Spleen (tissue), 7 donors: ENCODE measurements at regions not wholly inside any gene's neighbourhood (a gene's known extent, or its start where the extent isn't known, plus 50 kb on each side); places are given as distances from the start of the nearest gene placed in this dataset.

Source experiments
- CTCF ChIP-seq, 11 experiments: fragments of 200-600 bp in 7 of 11; fragments of 450-650 bp in 4 of 11; sonication (generic) in 4 of 11; IDR thresholded peaks in 8 of 11; conservative IDR thresholded peaks in 3 of 11; 1 replicate in 7 of 11; 2 replicates in 4 of 11; pipeline versions ENCODE4 v1.4.0 to v1.8.0; 2016 to 2021; ENCODE audit warnings: antibody characterized with exemption in 11 of 11, inconsistent platforms in 4 of 11, mild to moderate bottlenecking in 1 of 11
- POLR2A ChIP-seq, 3 donors: fragments of 450-650 bp; IDR thresholded peaks; one replicate each; pipeline ENCODE4 v1.5.1; 2017; ENCODE audit warnings: antibody characterized with exemption in 3 of 3, mild to moderate bottlenecking in 1 of 3
- donor health status: DM: no; HTN: no; CAD: no; lungs with moderate emphysema.
- donor health status: DM: no; HTN: no; CAD: no.
- donor health status: DM: no; HTN: no; CAD: no.

- TF ChIP-seq POLR2A (IDR thresholded peaks at IDR 0.05) (no peak), CTCF (IDR thresholded peaks at IDR 0.05 in 8 of 11, conservative IDR thresholded peaks at IDR 0.05 in 3 of 11) (no peak)
Observed at GRCh38 chr20:60652615-60653014, 599.4 kb upstream of the CDH4 start.
